ENCODE measurements at regions not wholly inside any gene's neighbourhood (a gene's known extent, or its start where the extent isn't known, plus 50 kb on each side); places are given as distances from the start of the nearest gene placed in this dataset.

- TF ChIP-seq EZH2 (IDR thresholded peaks at IDR 0.05; ENCODE audit: borderline replicate concordance, insufficient read depth, low read depth, low read length, poor library complexity, severe bottlenecking) (no peak), CTCF (IDR thresholded peaks at IDR 0.05) (no peak)
Observed at GRCh38 chr3:181912384-181912783, 200.7 kb downstream of the SOX2 start.
